Skin epidermis (tissue), 12 donors: ENCODE measurements at regions not wholly inside any gene's neighbourhood (a gene's known extent, or its start where the extent isn't known, plus 50 kb on each side); places are given as distances from the start of the nearest gene placed in this dataset.
"Not testable (repeated sequence)": the region's sequence is repeated elsewhere in the genome, so short reads cannot be mapped to it uniquely, and the experiment has no call there.

Experiments
- H3K27ac ChIP-seq, 21 experiments: fragments of 200-600 bp; sonication (generic) in 11 of 21; one replicate each; pipeline ENCODE4 v1.5.0; 2020; ENCODE audit warnings: mild to moderate bottlenecking in 3 of 21, inconsistent platforms in 2 of 21, moderate library complexity in 2 of 21
- H3K4me3 ChIP-seq, 7 experiments: fragments of 200-600 bp; sonication (generic) in 2 of 7; one replicate each; pipeline ENCODE4 v1.5.0; 2020; ENCODE audit warnings: inconsistent platforms in 2 of 7, mild to moderate bottlenecking in 2 of 7, moderate library complexity in 1 of 7

DNA sequence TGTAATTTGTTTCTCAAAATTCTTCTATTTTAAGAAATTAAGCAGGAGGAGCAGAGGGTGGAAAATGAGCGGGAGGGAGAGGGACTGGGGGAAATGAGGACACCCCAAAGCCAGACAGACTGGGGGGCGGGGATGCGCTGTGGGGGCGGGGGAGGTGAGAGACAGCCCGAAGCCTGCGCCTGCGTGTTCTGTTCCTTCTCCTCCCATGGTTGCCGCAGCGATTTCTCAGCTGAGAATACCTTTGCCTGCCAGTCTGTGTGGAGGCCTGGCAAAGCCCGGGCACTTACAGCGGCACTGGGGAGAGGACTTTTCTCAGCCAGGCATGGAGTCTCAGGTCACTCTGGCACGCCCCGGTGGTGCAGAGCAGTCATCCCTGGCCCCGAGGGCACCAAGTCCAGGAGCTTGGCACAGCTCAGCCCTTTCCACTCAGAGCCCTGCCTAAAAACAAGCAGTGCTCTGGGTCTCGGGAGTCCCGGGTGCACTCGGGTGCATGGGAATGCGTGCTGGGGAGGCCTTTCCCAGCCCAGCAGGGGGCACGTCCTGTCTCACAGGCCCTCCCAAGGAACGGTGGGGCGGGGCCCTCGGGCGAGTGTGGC lies 289.3 kb upstream of the HS6ST1 start:
- Histone ChIP-seq H3K4me3 (no peak overlapping the region), H3K27ac (peak overlapping the region in 5 of 21 experiments; percentile 13 to 39 (median 25))

DNA sequence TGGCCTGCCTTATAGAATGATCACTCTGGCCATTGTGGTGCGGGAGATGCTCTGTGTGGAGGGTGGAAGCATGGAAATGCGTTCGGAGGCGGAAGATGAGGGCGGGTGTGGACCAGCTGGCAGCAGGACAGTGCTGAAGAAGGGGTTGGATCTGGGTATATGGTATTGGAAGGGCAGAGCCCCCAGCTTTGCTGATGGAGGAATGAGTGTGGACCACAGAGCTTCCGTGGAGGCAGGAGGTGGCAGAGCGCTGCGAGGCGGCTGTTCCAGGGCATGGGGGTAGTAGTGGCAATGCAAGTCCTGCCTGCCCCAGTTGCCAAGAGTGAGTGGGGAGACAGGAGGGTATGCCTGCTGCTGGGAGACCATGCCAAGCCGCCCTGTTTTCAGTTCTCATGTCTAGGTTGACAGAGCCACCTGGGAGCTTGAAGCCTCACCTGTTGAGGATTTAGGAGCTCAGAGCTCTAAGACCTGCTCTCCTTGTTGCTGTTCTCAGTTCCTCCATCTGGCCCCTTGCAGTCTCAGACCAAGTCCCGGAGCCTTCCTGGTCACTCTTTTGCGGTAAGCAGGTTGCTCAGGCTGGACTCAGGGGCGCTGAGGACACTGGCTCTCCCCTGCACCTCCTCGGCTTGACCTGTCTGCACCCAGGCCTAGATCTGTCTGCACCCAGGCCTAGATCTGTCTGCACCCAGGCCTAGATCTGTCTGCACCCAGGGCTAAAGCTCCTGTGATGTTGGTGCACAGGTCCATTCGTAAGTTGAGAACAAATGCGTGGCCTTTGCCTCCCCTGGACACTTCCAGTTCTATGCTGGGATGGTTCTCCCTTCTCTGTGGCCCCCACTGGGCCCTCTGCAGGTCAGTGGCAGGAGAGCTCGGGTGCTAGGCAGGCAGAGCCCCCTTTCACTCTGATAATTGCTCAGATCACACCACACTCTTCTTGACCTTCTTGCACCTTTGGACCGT lies 290.5 kb upstream of the HS6ST1 start:
- Histone ChIP-seq H3K4me3 (no peak overlapping the region), H3K27ac (no peak overlapping the region)

DNA sequence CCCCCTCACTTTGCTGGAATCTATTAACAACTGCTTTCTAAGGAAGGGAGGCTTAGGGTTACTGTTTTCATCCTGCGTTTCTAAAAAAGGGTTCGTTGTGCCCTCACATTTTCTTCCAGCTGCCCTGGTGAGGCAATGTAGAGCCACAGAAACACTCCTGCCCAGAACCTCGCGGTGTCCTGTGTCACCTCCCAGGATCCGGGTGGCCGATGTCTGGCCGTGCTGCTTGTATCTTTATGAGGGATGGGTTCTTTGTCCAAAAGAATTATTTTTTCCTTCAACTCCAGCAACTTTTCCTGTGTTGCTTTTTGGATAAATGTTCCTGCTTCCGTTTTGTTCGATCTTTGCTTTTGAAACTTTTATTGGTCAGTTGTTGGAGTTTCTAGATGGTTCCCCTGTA lies 291.8 kb upstream of the HS6ST1 start:
- H3K27ac ChIP-seq: no peak overlapping the region
- no peak overlapping the region for H3K4me3 ChIP-seq

DNA sequence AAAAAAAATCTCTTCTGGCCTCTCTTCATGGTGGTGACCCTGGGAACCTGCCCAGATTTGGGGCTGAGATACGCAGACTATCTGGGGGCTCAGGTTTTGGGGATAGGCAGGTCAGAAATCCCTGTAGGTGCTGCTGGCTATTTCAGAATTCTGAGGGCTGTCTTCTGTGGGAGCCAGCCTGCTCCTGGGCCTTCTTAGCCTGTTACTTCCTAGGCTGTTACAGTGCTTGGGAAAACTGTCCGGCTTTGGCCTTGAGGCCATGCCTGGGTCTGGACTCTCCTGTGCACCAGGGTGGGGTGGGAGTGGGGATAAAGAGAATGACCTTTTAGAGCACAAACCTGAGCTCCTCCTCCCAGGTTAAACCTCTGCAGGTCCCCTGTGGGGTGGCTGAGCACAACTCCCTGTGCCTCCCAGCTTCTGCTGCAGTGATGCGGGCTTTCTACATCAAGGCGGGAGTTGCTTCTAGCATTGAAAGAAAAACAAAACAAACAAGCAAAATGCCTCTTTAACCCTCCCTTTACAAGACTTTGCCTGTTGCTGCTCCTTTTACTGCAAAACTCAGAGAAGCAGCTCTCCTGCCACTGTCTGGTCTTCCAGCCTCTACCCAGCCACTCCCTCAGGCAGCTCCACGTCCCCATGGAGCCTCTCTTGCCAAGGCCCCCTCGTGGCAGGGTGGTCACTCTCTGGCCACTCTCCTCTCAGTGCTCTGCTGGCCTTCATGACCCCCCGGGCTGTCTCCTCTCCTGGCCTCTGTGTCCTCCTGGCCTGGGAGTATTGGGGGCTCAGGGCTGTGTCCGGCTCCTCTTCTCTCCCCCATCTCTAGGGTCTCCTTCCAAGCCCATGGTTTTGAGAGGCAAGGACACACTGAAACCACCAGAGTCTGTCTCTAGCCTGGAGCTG lies 293.0 kb upstream of the HS6ST1 start:
- H3K4me3 ChIP-seq: no peak overlapping the region
- H3K27ac ChIP-seq: no peak overlapping the region

DNA sequence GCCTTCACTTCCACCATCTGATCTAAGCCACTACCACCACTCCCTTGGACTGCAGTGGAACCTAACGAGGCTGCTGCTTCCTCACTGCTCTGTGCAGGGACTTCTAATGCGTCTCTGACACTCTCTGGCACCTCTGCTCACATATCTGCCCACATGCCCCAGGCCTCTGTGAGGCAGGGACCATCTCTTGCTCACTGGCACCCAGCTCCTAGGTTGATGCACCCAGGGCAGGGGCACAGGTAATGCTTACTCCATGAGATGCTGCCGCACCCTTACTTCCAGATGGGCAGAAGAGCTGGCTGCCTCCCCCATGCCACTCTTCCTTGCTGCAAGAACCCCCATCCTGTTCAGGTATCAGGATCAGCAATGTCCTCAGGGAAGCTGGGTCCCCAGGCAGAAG lies 294.0 kb upstream of the HS6ST1 start:
- Histone ChIP-seq H3K27ac (no peak overlapping the region), H3K4me3 (no peak overlapping the region)

DNA sequence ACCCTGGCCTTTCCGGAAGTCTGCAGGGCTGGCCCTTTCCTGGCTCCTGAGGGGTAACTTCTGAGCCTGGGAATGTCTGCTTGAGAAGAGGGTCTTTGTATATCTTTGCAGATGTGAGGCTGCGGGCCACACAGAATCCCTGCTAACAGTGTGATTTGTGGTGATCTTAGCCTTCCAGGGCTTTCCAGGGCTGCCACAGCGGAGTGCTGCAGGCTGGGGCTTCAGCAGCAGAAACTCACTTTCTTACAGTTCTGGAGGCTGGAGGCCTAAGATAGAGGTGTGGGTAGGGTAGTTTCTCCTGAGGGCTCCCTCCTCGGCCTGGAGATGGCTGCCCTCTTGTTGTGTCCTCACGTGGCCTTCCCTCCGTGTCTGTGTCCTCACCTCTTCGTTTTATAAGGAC lies 294.7 kb upstream of the HS6ST1 start:
- H3K4me3 ChIP-seq: no peak overlapping the region
- no peak overlapping the region for H3K27ac ChIP-seq

DNA sequence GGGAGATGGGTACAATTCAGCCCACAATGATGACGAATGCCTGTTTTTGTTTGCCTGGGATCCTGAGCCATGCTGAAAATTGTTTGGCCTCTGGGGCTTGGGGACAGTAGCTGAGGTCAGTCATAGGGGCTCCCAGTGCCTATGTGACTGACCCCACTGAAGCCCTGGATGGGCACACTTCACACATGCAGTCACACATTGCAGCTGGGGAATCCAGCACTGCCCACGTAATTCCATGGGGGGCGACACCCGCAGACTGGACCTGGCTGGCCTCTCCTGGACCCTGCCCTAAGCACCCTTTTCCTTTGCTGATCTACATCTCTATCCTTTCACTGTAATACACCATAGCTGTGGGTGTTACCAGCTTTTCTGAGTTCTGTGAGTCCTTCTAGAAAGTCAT lies 295.2 kb upstream of the HS6ST1 start:
- Histone ChIP-seq H3K4me3 (no peak overlapping the region), H3K27ac (no peak overlapping the region)

DNA sequence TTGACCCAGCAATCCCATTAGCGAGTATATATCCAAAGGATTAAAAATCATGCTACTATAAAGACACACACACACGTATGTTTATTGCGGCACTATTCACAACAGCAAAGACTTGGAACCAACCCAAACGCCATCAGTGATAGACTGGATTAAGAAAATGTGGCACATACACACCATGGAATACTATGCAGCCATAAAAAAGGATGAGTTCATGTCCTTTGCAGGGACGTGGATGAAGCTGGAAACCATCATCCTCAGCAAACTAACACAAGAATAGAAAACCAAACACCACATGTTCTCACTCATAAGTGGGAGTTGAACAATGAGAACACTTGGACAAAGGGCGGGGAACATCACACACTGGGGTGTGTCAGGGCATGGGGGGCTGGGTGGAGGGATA lies 296.2 kb upstream of the HS6ST1 start:
- not testable (repeated sequence) for H3K4me3 ChIP-seq, H3K27ac ChIP-seq

DNA sequence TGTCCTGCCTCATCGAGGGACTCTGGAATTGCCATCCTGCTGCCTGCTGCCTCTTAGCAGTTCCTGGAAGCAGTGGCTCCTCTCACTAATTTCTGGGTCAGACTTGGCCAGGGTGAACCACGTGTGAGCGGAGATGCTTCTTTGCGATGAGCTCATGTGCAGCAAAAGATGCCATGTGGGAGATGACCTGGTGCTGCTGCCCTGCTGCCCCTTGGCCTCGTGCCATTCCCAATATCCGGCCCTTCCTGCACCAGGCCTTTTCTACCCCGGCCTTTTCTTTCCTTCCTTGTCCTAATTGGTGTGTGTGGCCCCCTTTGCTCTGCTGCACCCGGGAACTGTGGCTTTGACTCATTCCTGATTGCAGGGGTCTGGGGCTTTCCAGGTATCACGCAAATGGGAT lies 296.9 kb upstream of the HS6ST1 start:
- H3K27ac ChIP-seq: no peak overlapping the region
- no peak overlapping the region for H3K4me3 ChIP-seq

DNA sequence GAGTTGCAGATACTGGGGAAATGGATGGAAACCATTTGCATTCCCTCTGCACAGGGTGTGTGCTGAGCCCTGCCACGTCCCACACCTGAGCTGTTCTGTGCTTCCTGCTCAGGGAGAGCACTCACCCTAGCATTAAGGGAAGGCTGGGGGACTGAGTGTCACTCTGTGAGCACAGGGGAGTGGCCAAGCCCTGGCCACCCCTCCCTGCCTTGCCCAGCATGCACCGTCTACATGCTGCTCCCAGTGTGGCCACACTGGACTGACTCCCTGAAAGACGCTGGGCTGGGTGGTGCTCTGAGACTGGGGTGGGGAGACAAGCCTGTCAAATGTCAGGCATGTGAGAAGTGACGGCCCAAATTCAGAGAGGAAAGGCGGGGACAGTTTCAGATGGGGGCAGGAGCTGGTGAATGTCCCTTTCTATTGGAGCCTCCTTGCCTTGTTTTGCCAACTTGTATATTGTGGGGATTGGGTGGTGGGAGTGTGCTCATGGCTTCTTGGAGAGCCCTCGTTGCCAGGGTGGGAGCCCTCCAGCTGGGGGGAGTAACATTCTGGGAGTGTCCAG lies 298.4 kb upstream of the HS6ST1 start:
- H3K4me3 ChIP-seq: no peak overlapping the region

DNA sequence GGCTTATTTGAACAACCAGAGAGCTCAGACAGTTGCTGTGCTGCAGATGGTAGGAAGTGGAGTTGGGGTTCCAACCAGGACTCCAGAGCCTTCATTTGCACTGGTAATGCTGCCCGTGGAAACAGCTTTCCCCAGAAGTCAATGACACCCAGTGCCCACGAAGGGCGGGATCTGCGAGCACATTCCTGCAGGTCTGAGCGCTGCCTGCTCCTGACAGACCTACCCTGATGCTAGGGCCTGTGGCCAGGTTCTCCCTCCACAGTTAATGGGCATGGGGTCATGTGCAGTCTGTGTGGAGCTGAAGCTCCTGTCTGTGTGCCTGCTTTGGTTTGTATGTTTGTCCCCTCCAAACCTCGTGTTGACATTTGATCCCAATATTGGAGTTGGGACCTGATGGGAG lies 299.0 kb upstream of the HS6ST1 start:
- Histone ChIP-seq H3K27ac (no peak overlapping the region), H3K4me3 (no peak overlapping the region)

More for the DNA sequence above, 298.4 kb upstream of the HS6ST1 start:
- H3K27ac ChIP-seq: no peak overlapping the region

DNA sequence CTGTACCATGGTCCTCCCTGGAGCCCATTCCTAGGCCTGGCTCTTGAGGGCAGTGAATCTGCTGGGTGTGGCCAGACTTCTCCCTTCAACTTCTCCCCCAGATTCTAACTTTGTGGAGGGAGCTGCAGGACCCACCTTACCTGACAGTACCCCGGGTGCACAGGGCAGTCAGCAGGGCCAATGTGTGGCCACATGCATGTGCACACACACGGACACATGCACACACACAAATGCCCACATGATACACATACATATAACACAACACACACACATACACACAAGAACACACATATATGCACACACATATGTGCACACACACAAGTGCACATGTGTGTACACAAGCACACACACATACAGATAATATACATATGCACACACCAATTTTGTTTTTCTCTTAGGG lies 300.0 kb upstream of the HS6ST1 start:
- no peak overlapping the region for H3K27ac ChIP-seq
- H3K4me3 ChIP-seq: no peak overlapping the region

DNA sequence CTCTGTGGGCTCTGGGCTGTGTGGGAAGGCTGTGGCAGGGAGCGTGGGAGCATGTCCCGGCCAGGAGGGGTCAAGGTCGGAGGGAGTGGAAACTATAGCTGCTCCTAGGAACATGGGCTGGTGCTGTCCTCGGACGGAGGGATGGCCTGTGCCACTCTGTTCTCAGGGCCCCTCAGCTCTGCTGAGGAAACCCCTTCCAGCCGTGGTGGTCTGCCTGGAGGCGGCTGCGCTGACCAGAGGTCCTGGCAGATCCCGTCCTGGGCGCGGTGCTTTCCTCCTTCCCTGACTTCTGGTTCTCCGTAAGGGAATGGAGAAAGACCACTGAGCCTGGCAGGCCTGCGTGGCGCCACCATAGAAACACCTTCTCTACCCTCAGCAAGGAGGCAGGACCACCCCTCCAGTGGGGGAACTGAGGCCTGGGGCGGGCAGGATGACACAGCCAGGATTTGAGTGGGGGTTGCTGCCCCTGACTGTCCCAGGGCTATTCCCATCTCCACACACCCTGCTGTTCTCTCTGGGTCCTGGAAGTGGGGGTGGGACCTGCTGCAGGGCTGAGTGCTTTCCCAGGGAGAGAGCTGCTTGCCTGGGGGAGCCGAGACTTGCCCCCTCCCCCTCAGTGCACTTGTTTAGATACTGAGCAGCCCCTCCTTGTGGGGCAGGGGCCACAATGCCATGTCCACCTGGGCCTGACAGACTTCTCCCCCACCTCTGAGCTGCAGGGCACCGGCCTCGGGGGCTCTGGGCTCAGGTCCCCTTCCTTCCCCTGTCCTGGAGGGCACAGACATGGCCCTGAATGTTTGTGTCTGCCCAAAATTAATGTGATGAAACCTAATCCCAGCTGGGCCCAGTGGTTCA lies 301.0 kb upstream of the HS6ST1 start:
- H3K4me3 ChIP-seq: no peak overlapping the region
- no peak overlapping the region for H3K27ac ChIP-seq

DNA sequence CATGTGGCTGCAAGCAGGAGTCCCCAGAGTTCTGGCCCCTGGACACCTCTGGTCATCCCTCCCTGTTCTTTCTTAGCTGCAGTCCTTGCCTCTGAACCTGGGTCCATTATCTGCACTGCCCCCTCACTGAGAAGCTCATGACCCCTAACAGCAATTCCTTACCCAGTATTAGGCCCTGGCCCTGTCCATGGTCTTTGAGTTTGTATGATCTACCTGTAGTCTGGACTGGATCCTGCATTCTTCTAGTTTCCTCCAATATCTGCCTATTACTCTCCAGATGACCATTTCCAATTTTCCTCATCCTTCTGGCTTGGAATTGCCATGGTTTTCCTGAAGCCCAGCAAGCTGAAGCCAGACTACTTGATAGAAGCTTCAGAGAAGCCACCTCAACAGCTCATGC lies 302.4 kb upstream of the HS6ST1 start:
- H3K27ac ChIP-seq: no peak overlapping the region
- H3K4me3 ChIP-seq: no peak overlapping the region

DNA sequence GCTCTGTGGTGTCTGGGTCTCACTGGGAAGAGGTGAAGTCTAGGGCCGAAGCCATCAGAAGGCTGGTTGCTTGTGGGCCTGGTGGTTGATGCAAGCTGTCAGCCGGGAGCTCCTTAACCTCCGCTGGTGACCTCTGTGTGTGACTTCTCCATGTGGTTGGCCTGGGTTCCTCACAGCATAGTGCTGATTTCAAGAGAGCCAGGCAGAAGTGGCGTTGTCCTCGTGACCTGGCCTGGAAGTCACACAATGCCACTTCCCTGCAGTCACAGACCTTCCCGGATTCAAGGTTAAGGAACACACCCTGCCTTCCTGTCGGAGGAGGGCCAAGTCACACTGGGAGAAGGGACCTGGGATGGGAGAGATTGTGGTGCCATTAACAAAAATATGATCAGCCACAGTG lies 303.7 kb upstream of the HS6ST1 start:
- Histone ChIP-seq H3K27ac (no peak overlapping the region), H3K4me3 (no peak overlapping the region)

DNA sequence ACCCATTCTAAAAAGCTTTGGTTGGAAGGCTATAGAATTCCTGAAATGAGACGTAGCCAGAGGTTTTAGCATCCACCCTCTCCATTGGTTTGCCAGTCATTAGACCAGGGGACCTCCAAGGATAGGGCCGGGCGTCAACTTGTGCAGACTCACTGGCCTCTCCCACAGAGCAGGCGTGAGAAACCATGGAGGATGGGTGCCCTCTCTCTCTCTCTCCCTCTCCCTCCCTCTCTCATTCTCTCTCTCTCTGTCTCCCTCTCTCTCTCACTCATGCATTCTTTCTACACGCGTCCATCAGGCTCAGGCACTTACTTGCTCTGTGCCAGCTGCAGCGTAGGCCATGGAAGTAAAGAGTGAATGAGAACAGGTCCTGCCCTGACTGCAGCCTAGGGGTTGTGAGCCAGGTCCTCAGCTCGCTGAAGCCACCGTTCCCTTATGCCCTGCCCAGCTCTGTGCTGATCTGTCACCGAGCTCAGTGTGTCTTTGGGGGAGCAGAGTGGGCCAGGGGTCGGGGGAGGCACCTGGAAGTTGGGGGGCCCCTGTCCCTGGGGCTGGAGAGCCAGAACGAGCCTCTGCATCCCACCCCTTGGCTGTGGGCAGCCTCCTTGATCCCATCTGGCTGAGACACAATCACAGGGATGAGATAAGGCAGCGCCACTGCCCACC lies 304.4 kb upstream of the HS6ST1 start:
- Histone ChIP-seq H3K27ac (no peak overlapping the region), H3K4me3 (no peak overlapping the region)

DNA sequence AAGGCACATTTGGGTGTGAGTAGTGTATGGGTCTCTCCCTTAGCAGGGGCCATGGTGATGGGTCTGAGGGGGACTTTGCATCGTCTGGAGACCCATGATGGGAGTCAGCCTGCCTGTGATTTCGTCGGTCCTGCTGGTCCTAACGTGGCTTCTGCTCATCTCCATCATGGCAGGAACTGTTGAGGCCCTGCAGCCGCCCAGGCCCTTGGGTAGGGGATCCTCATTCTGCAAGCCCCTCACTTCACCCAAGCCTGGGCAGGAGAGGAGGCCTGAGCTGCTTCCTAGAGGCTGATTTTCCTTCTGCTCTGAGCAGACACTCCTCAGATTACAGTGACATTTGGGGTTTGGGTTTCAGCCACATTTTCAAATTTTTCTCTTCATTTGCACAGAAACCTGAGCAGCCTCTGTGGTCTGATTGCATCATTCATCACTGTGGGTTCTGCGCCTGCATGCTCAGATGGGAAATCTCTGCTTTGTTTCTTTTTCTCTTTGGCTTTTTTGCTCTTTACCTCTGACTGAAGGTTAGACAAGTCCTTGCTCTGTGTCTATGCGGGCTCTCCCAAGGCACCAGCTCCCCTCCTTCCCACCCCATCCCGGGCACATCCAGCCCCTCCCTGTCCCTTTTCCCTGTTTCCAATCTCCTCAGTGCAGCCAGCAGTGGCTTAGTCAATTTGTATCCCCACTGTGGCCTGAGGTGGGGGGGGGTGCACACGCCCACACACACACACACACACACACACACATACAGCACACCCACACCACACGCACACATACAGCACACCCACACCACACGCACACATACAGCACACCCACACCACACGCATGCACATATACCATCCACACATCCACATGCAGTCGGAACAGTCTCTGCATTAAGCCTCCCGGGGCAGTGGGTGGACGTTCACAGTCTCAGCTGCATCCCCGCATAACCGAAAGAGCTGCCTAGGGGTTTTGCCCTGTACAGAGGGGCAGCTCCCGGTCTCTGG lies 305.4 kb upstream of the HS6ST1 start:
- H3K4me3 ChIP-seq: no peak overlapping the region
- H3K27ac ChIP-seq: peak overlapping the region in 2 of 21 experiments; percentile 49 to 57
